Naive B cell (primary cell): ENCODE measurements at regions not wholly inside any gene's neighbourhood (a gene's known extent, or its start where the extent isn't known, plus 50 kb on each side); places are given as distances from the start of the nearest gene placed in this dataset.

Source experiments
- ATAC-seq, 2 donors: fragments of 150-1000 bp; cut with Tn5 transposase; 2 replicates each; pipeline ENCODE4 v1.10.0; 2021; ENCODE audit warnings: low read depth in 2 of 2, mild to moderate bottlenecking in 2 of 2, moderate library complexity in 2 of 2
- DNase-seq: peaks from one replicate; pipeline ENCODE4 v3.0.0; 2022
- H3K27ac Mint-ChIP-seq, 6 donors: one replicate each; pipeline ENCODE4 v1.8.0; 2020 to 2022; ENCODE audit warnings: mild to moderate bottlenecking in 6 of 6, mixed read lengths in 6 of 6, moderate library complexity in 5 of 6, inconsistent platforms in 2 of 6
- H3K27me3 Mint-ChIP-seq, 3 donors: one replicate each; pipeline ENCODE4 v1.8.0; 2021 to 2022; ENCODE audit warnings: mixed read lengths in 3 of 3, mild to moderate bottlenecking in 1 of 3
- H3K36me3 Mint-ChIP-seq, 2 donors: one replicate each; pipeline ENCODE4 v1.8.0; 2020 to 2022; ENCODE audit warnings: mixed read lengths in 2 of 2, inconsistent platforms in 1 of 2, mild to moderate bottlenecking in 1 of 2
- H3K4me1 Mint-ChIP-seq, 3 donors: one replicate each; pipeline ENCODE4 v1.8.0; 2020 to 2022; ENCODE audit warnings: mixed read lengths in 3 of 3, inconsistent platforms in 1 of 3, mild to moderate bottlenecking in 1 of 3, moderate library complexity in 1 of 3
- H3K4me3 Mint-ChIP-seq, 8 donors: one replicate each; pipeline ENCODE4 v1.8.0; 2020 to 2022; ENCODE audit warnings: mild to moderate bottlenecking in 8 of 8, mixed read lengths in 8 of 8, moderate library complexity in 8 of 8, inconsistent platforms in 2 of 8
- H3K9me3 Mint-ChIP-seq, 7 donors: one replicate each; pipeline ENCODE4 v1.8.0; 2020 to 2022; ENCODE audit warnings: mixed read lengths in 7 of 7, mild to moderate bottlenecking in 5 of 7, inconsistent platforms in 2 of 7, moderate library complexity in 1 of 7

DNA sequence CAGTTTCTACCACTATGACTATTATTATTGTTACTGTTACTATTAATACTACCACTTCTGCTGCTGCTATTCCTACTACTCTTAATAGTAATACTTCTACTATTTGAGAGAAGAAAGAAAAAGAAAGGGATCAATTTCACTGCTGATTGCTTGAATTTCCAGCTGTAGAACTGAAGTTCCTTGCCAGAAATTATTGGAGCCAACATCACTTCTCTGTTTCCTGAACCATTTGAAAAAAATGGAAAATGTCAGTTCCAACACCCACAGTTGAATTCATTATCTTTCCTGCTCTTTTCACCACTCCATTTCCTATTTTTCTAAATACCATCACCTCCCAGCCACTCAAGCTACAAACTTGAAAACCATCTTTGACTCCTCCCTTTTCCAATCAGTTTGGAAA lies 54.1 kb upstream of the PIK3C2G start:
- no peak for ATAC-seq
- no peaks in the 10 kb centered on the region for H3K36me3 Mint-ChIP-seq

DNA sequence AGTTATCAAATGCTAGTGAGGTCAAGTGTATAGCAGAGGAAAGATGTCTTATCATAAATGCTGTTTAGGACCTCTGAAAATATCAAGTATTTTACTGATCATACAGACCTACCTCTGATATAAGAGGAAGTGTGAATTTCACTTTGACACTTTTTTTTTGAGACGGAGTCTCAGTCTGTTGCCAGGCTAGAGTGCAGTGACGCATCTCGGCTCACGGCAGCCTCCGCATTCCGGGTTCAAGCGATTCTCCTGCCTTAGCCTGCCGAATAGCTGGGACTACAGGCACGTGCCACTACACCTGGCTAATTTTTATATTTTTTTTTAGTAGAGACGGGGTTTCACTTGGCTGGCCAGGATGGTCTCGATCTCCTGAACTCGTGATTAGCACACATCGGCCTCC lies 55.1 kb upstream of the PIK3C2G start:
- H3K4me3 Mint-ChIP-seq: no peak overlapping the region
- H3K36me3 Mint-ChIP-seq: no peaks in the 10 kb centered on the region
- no peaks in the 10 kb centered on the region for H3K4me1 Mint-ChIP-seq
- H3K27ac Mint-ChIP-seq: no peak overlapping the region
- H3K27me3 Mint-ChIP-seq: no peaks in the 10 kb centered on the region
- ATAC-seq (no peak), DNase-seq (no peak)
- peaks cover 0 to 4% (median 0%) of the 10 kb centered on the region in 7 donors for H3K9me3 Mint-ChIP-seq

More for the DNA sequence above, 54.1 kb upstream of the PIK3C2G start:
- Mint-ChIP-seq H3K27ac (no peak overlapping the region), H3K27me3 (no peaks in the 10 kb centered on the region), H3K4me1 (no peaks in the 10 kb centered on the region), H3K4me3 (peak overlapping the region in 1 of 8 donors; percentile 36), H3K9me3 (peaks cover 0 to 4% (median 0%) of the 10 kb centered on the region in 7 donors)
- DNase-seq: no peak

DNA sequence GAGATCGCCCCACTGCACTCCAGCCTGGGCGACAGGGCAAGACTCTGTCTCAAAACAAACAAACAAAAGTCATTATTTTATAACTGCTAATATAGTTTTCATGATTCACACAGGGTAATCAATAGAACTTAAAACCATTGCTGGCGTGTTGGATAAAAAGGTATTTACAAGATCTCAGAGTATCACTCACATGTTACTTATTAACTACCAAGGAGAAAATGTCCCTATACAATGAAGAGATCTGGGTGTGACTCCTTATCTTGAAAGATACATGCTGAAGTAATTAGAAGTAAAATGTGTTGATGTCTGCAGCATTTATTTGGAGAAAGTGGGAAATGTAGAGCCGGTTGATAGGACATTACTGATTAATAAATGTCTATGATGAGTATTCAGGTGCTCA lies 57.3 kb upstream of the PIK3C2G start:
- Mint-ChIP-seq H3K27ac (no peak overlapping the region), H3K36me3 (no peaks in the 10 kb centered on the region), H3K4me3 (no peak overlapping the region), H3K4me1 (no peaks in the 10 kb centered on the region), H3K27me3 (no peaks in the 10 kb centered on the region), H3K9me3 (peaks cover 0 to 2% (median 0%) of the 10 kb centered on the region in 7 donors)
- no peak for DNase-seq
- ATAC-seq: no peak

DNA sequence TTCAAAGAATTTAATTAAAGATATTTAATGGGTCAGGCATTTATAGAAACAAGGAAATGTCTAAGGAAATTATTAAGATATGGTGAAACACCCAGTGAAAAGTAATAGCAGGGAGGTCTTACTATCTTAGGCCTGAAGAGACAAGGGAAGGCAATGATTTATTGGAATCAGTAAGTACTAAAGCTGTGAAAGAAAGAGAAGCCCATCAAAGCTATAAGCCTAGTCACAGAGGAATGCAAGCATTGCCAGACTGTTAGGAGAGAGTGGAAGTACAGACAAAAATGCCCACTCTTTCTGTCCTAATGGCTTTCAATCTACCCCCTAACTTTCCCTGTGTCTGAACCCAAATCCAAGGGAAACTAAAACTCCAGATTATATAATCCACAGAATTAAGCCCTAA lies 69.2 kb upstream of the PIK3C2G start:
- H3K4me1 Mint-ChIP-seq: no peaks in the 10 kb centered on the region
- DNase-seq (no peak), ATAC-seq (no peak)
- no peak overlapping the region for H3K4me3 Mint-ChIP-seq
- no peak overlapping the region for H3K27ac Mint-ChIP-seq
- H3K9me3 Mint-ChIP-seq: peaks cover under 1 to 8% (median 5%) of the 10 kb centered on the region in 7 donors
- H3K36me3 Mint-ChIP-seq: no peaks in the 10 kb centered on the region
- H3K27me3 Mint-ChIP-seq: no peaks in the 10 kb centered on the region

DNA sequence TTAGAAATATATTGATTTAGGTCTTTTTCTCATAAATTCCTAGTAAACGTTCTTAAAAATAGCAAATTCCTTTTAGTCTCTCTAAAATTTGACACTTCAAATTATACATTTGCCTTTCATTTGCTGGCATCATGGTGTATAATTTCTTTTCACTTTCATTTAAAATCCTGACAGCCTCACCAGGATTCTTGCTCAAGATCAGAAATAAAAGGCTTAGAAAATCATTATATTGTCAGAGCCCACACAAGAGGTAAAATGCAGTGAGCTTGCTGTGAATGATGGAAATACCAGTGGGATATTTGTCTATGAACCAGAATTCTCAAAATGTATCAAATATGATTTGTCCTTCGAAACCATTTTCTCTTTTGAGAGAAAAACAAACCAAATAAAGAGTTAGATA lies 78.2 kb upstream of the PIK3C2G start:
- H3K4me1 Mint-ChIP-seq: no peaks in the 10 kb centered on the region
- DNase-seq (no peak), ATAC-seq (no peak)
- no peak overlapping the region for H3K27ac Mint-ChIP-seq
- H3K4me3 Mint-ChIP-seq: no peak overlapping the region
- H3K36me3 Mint-ChIP-seq: no peaks in the 10 kb centered on the region
- H3K27me3 Mint-ChIP-seq: no peaks in the 10 kb centered on the region
- peaks cover 0 to 11% (median 2%) of the 10 kb centered on the region in 7 donors for H3K9me3 Mint-ChIP-seq

DNA sequence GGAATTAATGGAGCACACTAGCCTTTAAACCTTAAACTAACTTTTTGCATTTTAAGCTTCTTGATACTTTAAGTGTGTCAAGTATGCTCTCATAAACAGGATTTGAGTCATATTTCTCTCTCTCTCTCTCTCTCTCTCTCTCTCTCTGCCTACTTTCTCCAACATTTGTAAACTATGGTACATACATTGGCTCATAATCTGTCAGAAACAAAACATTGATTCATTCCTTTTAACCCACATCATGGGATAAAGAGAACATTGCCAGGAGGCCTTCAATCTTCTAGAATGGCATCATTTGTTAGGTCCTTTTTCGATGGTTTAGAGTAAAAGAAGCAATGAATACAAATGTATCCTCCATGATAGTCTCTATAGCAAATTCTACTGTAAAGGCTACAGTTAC lies 81.6 kb upstream of the RERGL start:
- no peak overlapping the region for H3K4me3 Mint-ChIP-seq
- H3K9me3 Mint-ChIP-seq: peaks cover 9 to 24% (median 16%) of the 10 kb centered on the region in 7 donors
- DNase-seq: no peak
- no peaks in the 10 kb centered on the region for H3K27me3 Mint-ChIP-seq
- no peak overlapping the region for H3K27ac Mint-ChIP-seq
- peaks cover 0 to 15% of the 10 kb centered on the region in 2 donors for H3K36me3 Mint-ChIP-seq
- no peaks in the 10 kb centered on the region for H3K4me1 Mint-ChIP-seq
- ATAC-seq: no peak

DNA sequence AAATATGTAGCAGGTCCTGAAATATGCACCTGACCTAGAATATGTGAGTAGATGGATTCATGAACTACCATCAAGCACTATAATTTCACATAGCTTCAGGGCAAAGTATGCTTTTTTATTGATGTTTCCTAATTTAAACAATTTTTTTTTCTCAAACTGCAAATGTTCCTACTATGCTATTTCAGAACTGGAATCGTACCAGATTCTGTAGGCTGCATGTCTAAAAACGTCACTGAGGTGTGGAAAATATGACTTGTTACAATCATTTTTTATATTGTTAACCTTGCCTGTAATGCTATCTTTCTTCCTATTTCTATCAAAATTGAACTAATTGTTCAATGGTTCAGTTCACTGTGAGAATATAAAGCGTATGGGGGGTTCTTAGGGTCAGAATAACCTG lies 78.0 kb upstream of the RERGL start:
- DNase-seq (no peak), ATAC-seq (no peak)
- Mint-ChIP-seq H3K4me1 (peaks cover 0 to 7% (median 6%) of the 10 kb centered on the region in 3 donors), H3K27me3 (no peaks in the 10 kb centered on the region), H3K4me3 (no peak overlapping the region), H3K9me3 (peaks cover 6 to 15% (median 9%) of the 10 kb centered on the region in 7 donors), H3K27ac (no peak overlapping the region), H3K36me3 (peaks cover 0 to 7% of the 10 kb centered on the region in 2 donors)

DNA sequence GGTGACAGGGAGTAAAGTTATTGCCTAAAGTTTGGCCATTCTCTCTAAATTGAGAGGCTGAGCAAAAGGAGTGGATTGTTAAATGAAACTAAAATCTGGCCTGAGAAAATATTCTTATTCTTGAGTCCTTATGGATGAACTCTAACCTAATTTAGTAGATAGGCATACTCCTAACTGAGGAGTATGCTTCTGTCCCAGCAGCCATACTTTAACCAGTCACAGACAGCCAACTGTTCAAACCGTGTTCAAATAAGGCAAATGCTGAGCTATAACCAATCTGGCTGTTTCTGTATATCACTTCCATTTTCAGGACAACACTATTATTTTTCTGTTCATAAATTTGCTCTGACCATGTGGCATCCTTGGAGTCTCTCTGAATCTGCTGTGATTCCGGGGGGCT lies 75.9 kb upstream of the RERGL start:
- Mint-ChIP-seq H3K36me3 (no peaks in the 10 kb centered on the region), H3K4me1 (peaks cover 0 to 7% (median 6%) of the 10 kb centered on the region in 3 donors), H3K4me3 (no peak overlapping the region), H3K27ac (no peak overlapping the region), H3K9me3 (no peaks in the 10 kb centered on the region), H3K27me3 (no peaks in the 10 kb centered on the region)
- ATAC-seq: no peak
- DNase-seq: no peak

DNA sequence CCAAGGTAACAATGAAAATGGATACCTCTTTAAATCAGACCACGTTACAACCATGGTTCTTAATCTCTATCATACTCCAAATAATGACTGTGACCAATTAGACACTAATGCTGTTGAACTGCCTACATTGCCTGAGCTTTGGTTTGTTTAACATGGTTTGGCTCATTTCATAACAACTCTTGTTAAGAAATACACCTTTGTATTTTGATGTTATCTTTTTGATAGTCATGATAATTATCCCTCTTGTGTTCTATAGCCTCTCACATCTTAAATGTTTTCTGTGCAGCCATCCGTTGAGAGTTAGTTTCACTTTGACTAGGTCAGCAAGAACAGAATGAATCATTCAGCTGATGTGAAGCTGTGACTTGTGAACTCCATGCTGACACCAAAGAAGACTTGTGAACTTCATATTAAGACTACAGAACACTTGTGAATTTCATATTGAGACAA lies 75.5 kb upstream of the RERGL start:
- H3K9me3 Mint-ChIP-seq: no peaks in the 10 kb centered on the region
- ATAC-seq (no peak), DNase-seq (no peak)
- no peaks in the 10 kb centered on the region for H3K36me3 Mint-ChIP-seq
- no peaks in the 10 kb centered on the region for H3K27me3 Mint-ChIP-seq
- no peak overlapping the region for H3K4me3 Mint-ChIP-seq
- peaks cover 0 to 7% (median 6%) of the 10 kb centered on the region in 3 donors for H3K4me1 Mint-ChIP-seq
- H3K27ac Mint-ChIP-seq: no peak overlapping the region

DNA sequence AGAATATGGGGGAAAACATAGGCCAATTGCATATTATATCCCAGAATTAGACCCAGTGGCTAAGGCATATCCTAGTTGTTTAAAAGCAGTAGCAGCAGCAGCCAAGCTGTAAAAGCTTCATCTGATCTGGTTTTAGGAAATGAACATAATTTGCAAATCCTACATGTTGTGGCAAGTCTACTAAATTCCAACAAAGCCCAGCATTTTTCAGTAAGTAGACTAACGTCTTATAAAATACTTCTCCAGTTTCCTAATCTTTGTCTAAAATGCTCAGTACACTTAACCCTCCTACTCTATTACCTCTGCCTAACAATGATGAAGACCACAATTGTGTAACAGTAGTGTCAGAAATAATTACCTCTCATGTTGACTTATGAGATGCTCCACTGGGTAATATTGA lies 70.9 kb upstream of the RERGL start:
- H3K4me3 Mint-ChIP-seq: no peak overlapping the region
- no peak for ATAC-seq
- DNase-seq: no peak
- no peak overlapping the region for H3K27ac Mint-ChIP-seq
- H3K4me1 Mint-ChIP-seq: peaks cover 0 to 7% (median 6%) of the 10 kb centered on the region in 3 donors
- peaks cover 0 to 5% (median 0%) of the 10 kb centered on the region in 3 donors for H3K27me3 Mint-ChIP-seq
- peaks cover 0 to 7% (median 1%) of the 10 kb centered on the region in 7 donors for H3K9me3 Mint-ChIP-seq
- H3K36me3 Mint-ChIP-seq: no peaks in the 10 kb centered on the region

DNA sequence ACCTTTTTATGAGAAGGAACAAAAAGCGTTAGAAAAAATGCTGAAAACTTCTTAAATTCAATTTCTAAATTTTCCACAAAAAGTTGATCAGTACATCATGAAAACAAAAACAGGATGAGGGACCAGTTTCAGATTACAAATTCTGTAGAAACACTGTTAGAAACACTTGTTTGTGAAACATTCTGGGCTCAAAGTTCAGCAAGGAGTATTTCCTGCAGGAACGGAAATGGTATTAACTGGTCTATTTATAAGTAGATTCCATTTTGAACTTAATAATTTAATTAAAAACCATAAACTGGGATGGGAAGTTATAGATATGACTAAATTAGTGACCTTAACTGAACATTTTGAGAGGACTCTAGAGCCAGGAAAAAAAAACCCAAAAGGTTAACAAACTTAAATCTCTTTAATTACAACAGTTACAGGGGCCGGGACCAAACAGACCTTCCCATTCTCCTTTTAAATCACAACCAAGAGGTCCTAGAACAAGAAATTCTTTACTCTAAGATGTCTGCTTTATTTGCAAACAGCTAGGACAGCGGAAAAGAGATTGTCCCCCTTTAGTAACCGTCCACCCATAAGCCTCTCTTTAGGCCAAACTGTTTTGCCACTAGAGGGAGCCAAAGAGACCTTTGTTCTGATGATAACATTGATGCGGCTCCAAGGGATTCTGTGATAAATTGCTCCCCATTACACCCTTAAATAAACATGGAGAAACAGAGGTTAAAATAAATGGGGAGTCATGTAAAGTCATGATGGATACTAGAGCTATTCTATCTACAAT lies 69.0 kb upstream of the RERGL start:
- H3K4me1 Mint-ChIP-seq: no peaks in the 10 kb centered on the region
- peaks cover 0 to 5% (median 0%) of the 10 kb centered on the region in 3 donors for H3K27me3 Mint-ChIP-seq
- ATAC-seq (peak; percentile 34 to 40), DNase-seq (peak; percentile 4)
- H3K9me3 Mint-ChIP-seq: peaks cover 0 to 7% (median 1%) of the 10 kb centered on the region in 7 donors
- no peak overlapping the region for H3K4me3 Mint-ChIP-seq
- H3K36me3 Mint-ChIP-seq: no peaks in the 10 kb centered on the region
- H3K27ac Mint-ChIP-seq: no peak overlapping the region

DNA sequence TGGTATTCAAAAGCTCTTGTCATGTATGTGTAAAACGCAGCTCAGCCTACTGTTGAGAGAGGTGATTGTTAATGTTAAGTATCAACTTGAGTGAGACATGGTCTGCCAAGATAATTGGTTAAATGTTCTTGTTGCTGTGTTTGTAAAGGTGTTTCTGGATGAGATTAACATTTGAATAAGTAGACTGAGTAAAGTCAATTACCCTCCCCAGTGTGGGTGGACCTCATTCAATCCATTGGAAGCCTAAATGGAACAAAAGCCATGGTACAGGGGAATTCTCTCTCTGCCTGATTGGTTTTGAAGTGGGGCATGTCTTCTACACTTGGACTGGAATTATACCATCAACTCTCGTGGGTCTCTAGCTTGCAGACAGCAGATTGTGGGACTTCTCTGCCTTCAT lies 63.8 kb upstream of the RERGL start:
- peaks cover 0 to 7% (median 1%) of the 10 kb centered on the region in 7 donors for H3K9me3 Mint-ChIP-seq
- ATAC-seq: no peak
- H3K27ac Mint-ChIP-seq: no peak overlapping the region
- H3K36me3 Mint-ChIP-seq: no peaks in the 10 kb centered on the region
- no peak for DNase-seq
- no peak overlapping the region for H3K4me3 Mint-ChIP-seq
- no peaks in the 10 kb centered on the region for H3K4me1 Mint-ChIP-seq
- no peaks in the 10 kb centered on the region for H3K27me3 Mint-ChIP-seq

DNA sequence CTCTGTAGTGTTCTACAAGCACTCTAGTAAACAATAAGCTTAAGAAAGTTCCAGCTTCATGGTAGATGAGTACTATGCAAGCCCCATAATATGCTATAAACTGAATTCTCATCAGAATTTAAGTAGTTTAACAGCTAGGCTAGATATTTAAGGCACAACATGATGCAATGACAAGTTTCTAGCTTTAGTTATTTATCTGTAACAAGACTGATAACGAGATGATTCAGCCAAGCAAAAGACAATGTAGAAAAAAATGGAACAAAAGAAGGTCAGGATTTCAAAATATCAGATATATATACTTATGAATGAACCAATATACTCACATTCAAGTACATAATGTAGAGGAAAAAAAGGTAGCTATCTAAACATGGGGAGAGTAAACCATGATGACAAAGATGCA lies 61.0 kb upstream of the RERGL start:
- Mint-ChIP-seq H3K27me3 (no peaks in the 10 kb centered on the region), H3K4me3 (no peak overlapping the region), H3K36me3 (no peaks in the 10 kb centered on the region), H3K9me3 (no peaks in the 10 kb centered on the region), H3K27ac (no peak overlapping the region), H3K4me1 (no peaks in the 10 kb centered on the region)
- no peak for ATAC-seq
- DNase-seq: no peak

DNA sequence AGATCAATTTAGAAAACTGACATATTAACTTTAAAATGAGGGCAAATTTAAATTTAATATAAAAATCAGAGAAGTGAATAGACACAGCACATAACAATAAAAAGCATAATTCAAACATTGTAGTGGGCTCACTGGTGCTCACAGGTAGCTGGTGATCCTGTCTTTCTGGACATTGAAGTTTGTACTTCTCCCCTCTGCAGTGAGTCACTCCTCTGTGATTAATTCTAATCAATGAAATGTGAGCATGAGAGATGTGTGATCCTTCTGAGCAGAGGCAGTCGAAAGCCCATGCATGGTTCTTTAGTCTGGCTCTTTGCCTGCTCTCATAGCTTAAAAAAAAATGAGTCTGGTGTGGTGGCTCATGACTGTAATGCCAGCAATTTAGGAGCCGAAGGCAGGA lies 59.0 kb upstream of the RERGL start:
- H3K9me3 Mint-ChIP-seq: no peaks in the 10 kb centered on the region
- no peak overlapping the region for H3K4me3 Mint-ChIP-seq
- H3K27ac Mint-ChIP-seq: no peak overlapping the region
- no peak for ATAC-seq
- no peaks in the 10 kb centered on the region for H3K27me3 Mint-ChIP-seq
- no peaks in the 10 kb centered on the region for H3K36me3 Mint-ChIP-seq
- no peak for DNase-seq
- no peaks in the 10 kb centered on the region for H3K4me1 Mint-ChIP-seq
